Calu3 (cell line): ENCODE measurements at regions not wholly inside any gene's neighbourhood (a gene's known extent, or its start where the extent isn't known, plus 50 kb on each side); places are given as distances from the start of the nearest gene placed in this dataset.

Source experiments
- BruUV-seq: library from RNA; stranded (reverse); fragments of 400-500 nt; replicated peaks from 2 replicates; lab custom pipeline; 2021; lab: Mats Ljungman, UMichigan
- CTCF ChIA-PET: fragments of 300-600 bp; sonication (Branson Sonifier 250); formaldehyde crosslinking; loops from one replicate; lab custom pipeline; 2022; ENCODE audit warnings: antibody characterized with exemption; lab: Charles Lee
- DNase-seq: peaks from one replicate; pipeline ENCODE4 v3.0.0; 2022
- H3K27ac Mint-ChIP-seq: one replicate; pipeline ENCODE4 v1.8.0; 2022; ENCODE audit warnings: mixed read lengths; ENCODE audit not compliant: unreplicated experiment
- H3K27me3 Mint-ChIP-seq: one replicate; pipeline ENCODE4 v1.8.0; 2022; ENCODE audit warnings: mixed read lengths; ENCODE audit not compliant: unreplicated experiment
- H3K36me3 Mint-ChIP-seq: one replicate; pipeline ENCODE4 v1.8.0; 2022; ENCODE audit warnings: mild to moderate bottlenecking, moderate library complexity, mixed read lengths; ENCODE audit not compliant: insufficient read depth, unreplicated experiment
- H3K4me1 Mint-ChIP-seq: one replicate; pipeline ENCODE4 v1.8.0; 2022; ENCODE audit warnings: mild to moderate bottlenecking, low read depth, mixed read lengths; ENCODE audit not compliant: unreplicated experiment
- H3K4me3 Mint-ChIP-seq: one replicate; pipeline ENCODE4 v1.8.0; 2022; ENCODE audit warnings: mild to moderate bottlenecking, low read depth, moderate library complexity, mixed read lengths; ENCODE audit not compliant: unreplicated experiment
- H3K9me3 Mint-ChIP-seq: one replicate; pipeline ENCODE4 v1.8.0; 2022; ENCODE audit warnings: low read depth, mixed read lengths; ENCODE audit not compliant: unreplicated experiment
- CTCF ChIP-seq: fragments of 200-600 bp; IDR thresholded peaks from one replicate; pipeline ENCODE4 v1.8.0; 2022; ENCODE audit warnings: antibody characterized with exemption; ENCODE audit not compliant: unreplicated experiment
- intact Hi-C: fragments of 100-400 bp; cut with micrococcal nuclease; formaldehyde crosslinking; loops from one replicate; pipeline ENCODE4 v1.10.0; 2022; ENCODE audit not compliant: unreplicated experiment

GRCh38 chr2:238555786-238556542 is 129.2 kb downstream of the ASB1 start:
- Mint-ChIP-seq H3K9me3 (peaks cover 2% of the 10 kb centered on the region), H3K36me3 (no peaks in the 10 kb centered on the region), H3K4me3 (no peak overlapping the region), H3K27me3 (peaks cover 42% of the 10 kb centered on the region), H3K4me1 (no peaks in the 10 kb centered on the region), H3K27ac (no peak overlapping the region)
- TF ChIP-seq CTCF = no peak
- BruUV-seq = no TSS peak
- intact Hi-C loops = no loop called here
- no peak for DNase-seq
- CTCF ChIA-PET = no interaction called here

GRCh38 chr2:238557431-238557830 is 130.7 kb downstream of the ASB1 start:
- Mint-ChIP-seq H3K4me3 (no peak overlapping the region), H3K9me3 (peaks cover 2% of the 10 kb centered on the region), H3K27me3 (peaks cover 52% of the 10 kb centered on the region), H3K4me1 (no peaks in the 10 kb centered on the region), H3K36me3 (no peaks in the 10 kb centered on the region), H3K27ac (no peak overlapping the region)
- CTCF ChIA-PET = interaction anchor here (0.6 kb wide), 1 partner anchor 36 kb away, joined by 3 read pairs; no protein-coding TSS in a partner anchor
- no peak for TF ChIP-seq CTCF
- intact Hi-C loops = no loop called here
- no TSS peak for BruUV-seq
- no peak for DNase-seq

GRCh38 chr2:238557936-238558335 is 131.2 kb downstream of the ASB1 start:
- H3K4me1 Mint-ChIP-seq = no peaks in the 10 kb centered on the region
- CTCF ChIA-PET = no interaction called here
- no peak overlapping the region for H3K27ac Mint-ChIP-seq
- H3K4me3 Mint-ChIP-seq = no peak overlapping the region
- DNase-seq = no peak
- intact Hi-C loops = no loop called here
- peaks cover 57% of the 10 kb centered on the region for H3K27me3 Mint-ChIP-seq
- no peak for TF ChIP-seq CTCF
- H3K36me3 Mint-ChIP-seq = no peaks in the 10 kb centered on the region
- BruUV-seq = no TSS peak
- H3K9me3 Mint-ChIP-seq = peaks cover 2% of the 10 kb centered on the region

- CTCF ChIA-PET = interaction anchor here (2.3 kb wide), 1 partner anchor 14 kb away, joined by 4 read pairs; no protein-coding TSS in a partner anchor
- Mint-ChIP-seq H3K4me1 (no peaks in the 10 kb centered on the region), H3K9me3 (no peaks in the 10 kb centered on the region), H3K4me3 (no peak overlapping the region), H3K27ac (no peak overlapping the region), H3K27me3 (peaks cover 64% of the 10 kb centered on the region), H3K36me3 (no peaks in the 10 kb centered on the region)
- intact Hi-C loops = no loop called here
- DNase-seq = no peak
- TF ChIP-seq CTCF = no peak
- BruUV-seq = no TSS peak
These were observed 131.9 kb downstream of the ASB1 start for GRCh38 chr2:238558456-238559099.
